ENCODE measurements at regions not wholly inside any gene's neighbourhood (a gene's known extent, or its start where the extent isn't known, plus 50 kb on each side); places are given as distances from the start of the nearest gene placed in this dataset.
"Not testable (repeated sequence)": the region's sequence is repeated elsewhere in the genome, so short reads cannot be mapped to it uniquely, and the experiment has no call there.

GRCh38 chr16:7278636-7279035 lies 54.0 kb upstream of the RBFOX1 start:
- no peak for DNase-seq (ENCODE audit: low read depth in 2 of 2)

GRCh38 chr16:7272567-7273158 lies 60.0 kb upstream of the RBFOX1 start:
- no peak for DNase-seq (ENCODE audit: low read depth in 2 of 2)

- no peak for DNase-seq (ENCODE audit: low read depth in 2 of 2)
These were observed 61.2 kb upstream of the RBFOX1 start for GRCh38 chr16:7271486-7271885.

- DNase-seq (ENCODE audit: low read depth in 2 of 2), result no peak
These were observed 61.8 kb upstream of the RBFOX1 start for GRCh38 chr16:7270823-7271222.

- no peak for DNase-seq (ENCODE audit: low read depth in 2 of 2)
These were observed 62.6 kb upstream of the RBFOX1 start for GRCh38 chr16:7270006-7270405.

GRCh38 chr16:7268182-7268581 lies 64.5 kb upstream of the RBFOX1 start:
- DNase-seq (ENCODE audit: low read depth in 2 of 2), result no peak

GRCh38 chr16:7257016-7257415 lies 75.6 kb upstream of the RBFOX1 start:
- DNase-seq (ENCODE audit: low read depth in 2 of 2), result no peak

GRCh38 chr16:7246578-7246977 lies 86.1 kb upstream of the RBFOX1 start:
- DNase-seq (ENCODE audit: low read depth in 2 of 2), result no peak

- DNase-seq (ENCODE audit: low read depth in 2 of 2), result no peak
These were observed 93.1 kb upstream of the RBFOX1 start for GRCh38 chr16:7239547-7239946.

- DNase-seq (ENCODE audit: low read depth in 2 of 2), result no peak
These were observed 95.7 kb upstream of the RBFOX1 start for GRCh38 chr16:7236824-7237410.

- no peak for DNase-seq (ENCODE audit: low read depth in 2 of 2)
These were observed 98.7 kb upstream of the RBFOX1 start for GRCh38 chr16:7233975-7234374.

GRCh38 chr16:7231762-7232161 lies 100.9 kb upstream of the RBFOX1 start:
- no peak for DNase-seq (ENCODE audit: low read depth in 2 of 2)

GRCh38 chr16:7229433-7230218 lies 103.0 kb upstream of the RBFOX1 start:
- not testable (repeated sequence) for DNase-seq (ENCODE audit: low read depth in 2 of 2)

GRCh38 chr16:7227229-7227721 lies 105.4 kb upstream of the RBFOX1 start:
- DNase-seq (ENCODE audit: low read depth in 2 of 2), result no peak

GRCh38 chr16:7221157-7221556 lies 111.5 kb upstream of the RBFOX1 start:
- DNase-seq (ENCODE audit: low read depth in 2 of 2), result no peak

- no peak for DNase-seq (ENCODE audit: low read depth in 2 of 2)
These were observed 113.7 kb upstream of the RBFOX1 start for GRCh38 chr16:7218936-7219335.

GRCh38 chr16:7217797-7218196 lies 114.8 kb upstream of the RBFOX1 start:
- DNase-seq (ENCODE audit: low read depth in 2 of 2), result no peak

GRCh38 chr16:7216719-7217118 lies 115.9 kb upstream of the RBFOX1 start:
- DNase-seq (ENCODE audit: low read depth in 2 of 2), result no peak

GRCh38 chr16:7211781-7212180 lies 120.9 kb upstream of the RBFOX1 start:
- DNase-seq (ENCODE audit: low read depth in 2 of 2), result no peak

GRCh38 chr16:7209598-7209997 lies 123.0 kb upstream of the RBFOX1 start:
- no peak for DNase-seq (ENCODE audit: low read depth in 2 of 2)

GRCh38 chr16:7206469-7206868 lies 126.2 kb upstream of the RBFOX1 start:
- DNase-seq (ENCODE audit: low read depth in 2 of 2), result no peak

- no peak for DNase-seq (ENCODE audit: low read depth in 2 of 2)
These were observed 132.3 kb upstream of the RBFOX1 start for GRCh38 chr16:7200320-7200719.

- no peak for DNase-seq (ENCODE audit: low read depth in 2 of 2)
These were observed 147.0 kb upstream of the RBFOX1 start for GRCh38 chr16:7185689-7186088.
